ENCODE measurements at regions not wholly inside any gene's neighbourhood (a gene's known extent, or its start where the extent isn't known, plus 50 kb on each side); places are given as distances from the start of the nearest gene placed in this dataset.

DNA sequence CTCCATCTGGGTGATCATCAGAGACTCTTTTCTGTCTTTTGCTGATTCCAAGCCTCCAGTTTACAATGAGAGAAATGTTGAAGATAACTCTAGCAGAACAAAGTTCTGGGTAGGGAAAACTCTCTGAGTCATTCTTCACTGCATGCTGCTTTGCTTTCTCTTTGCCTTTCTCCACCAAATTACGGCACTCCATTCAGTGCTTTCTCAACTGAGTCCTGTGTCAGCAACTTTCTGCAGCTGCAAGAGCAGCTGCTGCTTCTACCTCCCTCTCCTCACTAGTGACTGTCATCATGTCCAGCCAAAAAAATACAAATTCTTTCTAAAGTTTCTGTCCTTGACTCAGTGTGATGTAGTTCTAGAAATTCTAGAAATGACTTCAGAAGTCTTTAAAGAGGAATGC lies 953.8 kb downstream of the IGSF11 start:
- Histone ChIP-seq H3K9me3 (no peaks in the 10 kb centered on the region), H3K27me3 (ENCODE audit: low read depth) (no peaks in the 10 kb centered on the region), H3K36me3 (no peaks in the 10 kb centered on the region), H3K4me3 (no peak overlapping the region), H3K4me1 (no peaks in the 10 kb centered on the region), H3K27ac (no peak overlapping the region)
- TF ChIP-seq, protein P1, sequence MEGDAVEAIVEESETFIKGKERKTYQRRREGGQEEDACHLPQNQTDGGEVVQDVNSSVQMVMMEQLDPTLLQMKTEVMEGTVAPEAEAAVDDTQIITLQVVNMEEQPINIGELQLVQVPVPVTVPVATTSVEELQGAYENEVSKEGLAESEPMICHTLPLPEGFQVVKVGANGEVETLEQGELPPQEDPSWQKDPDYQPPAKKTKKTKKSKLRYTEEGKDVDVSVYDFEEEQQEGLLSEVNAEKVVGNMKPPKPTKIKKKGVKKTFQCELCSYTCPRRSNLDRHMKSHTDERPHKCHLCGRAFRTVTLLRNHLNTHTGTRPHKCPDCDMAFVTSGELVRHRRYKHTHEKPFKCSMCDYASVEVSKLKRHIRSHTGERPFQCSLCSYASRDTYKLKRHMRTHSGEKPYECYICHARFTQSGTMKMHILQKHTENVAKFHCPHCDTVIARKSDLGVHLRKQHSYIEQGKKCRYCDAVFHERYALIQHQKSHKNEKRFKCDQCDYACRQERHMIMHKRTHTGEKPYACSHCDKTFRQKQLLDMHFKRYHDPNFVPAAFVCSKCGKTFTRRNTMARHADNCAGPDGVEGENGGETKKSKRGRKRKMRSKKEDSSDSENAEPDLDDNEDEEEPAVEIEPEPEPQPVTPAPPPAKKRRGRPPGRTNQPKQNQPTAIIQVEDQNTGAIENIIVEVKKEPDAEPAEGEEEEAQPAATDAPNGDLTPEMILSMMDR (IDR thresholded peaks at IDR 0.05), result no peak
- DNase-seq (no peak), ATAC-seq (no peak)
- intact Hi-C loops (cut with DNase I), result no loop called here

DNA sequence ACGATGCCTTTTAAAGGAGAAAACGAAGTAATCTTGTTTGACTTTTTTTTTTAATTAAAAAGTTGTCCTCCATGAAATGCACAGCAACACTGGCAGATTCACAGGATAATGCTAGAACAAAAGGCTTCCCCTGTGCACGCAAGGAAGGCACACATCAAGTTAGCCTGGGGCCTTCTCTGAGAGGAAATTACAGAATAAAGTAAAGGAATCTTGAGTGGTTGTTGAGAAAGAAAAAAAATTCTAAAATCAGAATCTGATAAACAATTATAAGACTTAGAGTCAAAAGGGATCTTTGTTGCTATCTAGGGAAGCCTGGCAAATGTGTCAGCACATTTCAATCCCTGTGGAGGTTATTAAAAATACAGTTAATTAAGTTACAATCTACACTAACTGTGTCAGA lies 946.0 kb downstream of the IGSF11 start:
- H3K4me1 ChIP-seq, result no peaks in the 10 kb centered on the region
- no peaks in the 10 kb centered on the region for H3K36me3 ChIP-seq
- DNase-seq, result no peak
- H3K27ac ChIP-seq, result no peak overlapping the region
- intact Hi-C loops (cut with DNase I), result no loop called here
- TF ChIP-seq, protein P1 (IDR thresholded peaks at IDR 0.05), result no peak
- H3K9me3 ChIP-seq, result no peaks in the 10 kb centered on the region
- no peaks in the 10 kb centered on the region for H3K27me3 ChIP-seq (ENCODE audit: low read depth)
- no peak overlapping the region for H3K4me3 ChIP-seq
- ATAC-seq, result no peak

DNA sequence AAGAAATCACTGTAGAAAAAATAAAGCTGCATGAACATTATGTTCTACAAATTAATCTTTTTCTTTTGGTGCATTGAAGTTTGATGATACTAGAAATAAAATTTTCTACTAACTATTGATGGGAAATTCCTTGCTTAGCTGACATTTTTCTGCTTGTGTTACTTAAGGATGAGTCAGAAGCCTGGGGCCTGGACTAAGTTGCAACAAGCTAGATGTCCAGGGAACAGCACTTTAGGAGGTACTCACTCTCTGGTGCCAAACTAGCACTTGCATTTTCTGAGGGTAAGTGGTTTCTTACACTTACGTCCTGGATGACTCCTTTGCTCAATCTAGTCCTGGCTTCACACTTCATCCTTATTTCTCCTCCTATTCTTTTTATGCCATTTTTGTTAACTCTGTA lies 945.1 kb downstream of the IGSF11 start:
- intact Hi-C loops (cut with DNase I), result no loop called here
- Histone ChIP-seq H3K36me3 (no peaks in the 10 kb centered on the region), H3K9me3 (no peaks in the 10 kb centered on the region), H3K4me3 (no peak overlapping the region), H3K27me3 (ENCODE audit: low read depth) (no peaks in the 10 kb centered on the region), H3K4me1 (no peaks in the 10 kb centered on the region), H3K27ac (no peak overlapping the region)
- ATAC-seq (no peak), DNase-seq (no peak)
- TF ChIP-seq, protein P1 (IDR thresholded peaks at IDR 0.05), result no peak

DNA sequence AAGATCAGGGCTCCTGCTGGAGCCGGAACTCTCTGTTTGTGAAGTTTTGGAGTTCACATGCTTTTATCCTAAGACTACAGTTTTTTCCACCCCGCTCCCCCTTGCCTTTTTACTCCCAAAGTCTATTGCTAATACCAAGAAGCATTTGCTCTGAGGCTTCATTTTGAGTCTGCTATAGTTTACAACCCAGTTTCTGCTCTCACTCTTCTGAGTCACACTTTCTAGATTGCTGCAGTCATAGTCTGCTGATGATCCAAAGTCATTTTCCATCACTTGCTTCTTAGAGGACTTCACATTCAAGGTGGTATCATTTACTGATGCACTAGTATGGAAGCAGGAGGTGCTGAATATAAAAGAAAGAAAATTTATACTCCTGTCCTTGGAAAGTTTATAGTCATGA lies 937.4 kb downstream of the IGSF11 start:
- intact Hi-C loops (cut with DNase I), result no loop called here
- no peaks in the 10 kb centered on the region for H3K36me3 ChIP-seq
- H3K4me1 ChIP-seq, result no peaks in the 10 kb centered on the region
- no peaks in the 10 kb centered on the region for H3K27me3 ChIP-seq (ENCODE audit: low read depth)
- ATAC-seq (no peak), DNase-seq (no peak)
- H3K27ac ChIP-seq, result no peak overlapping the region
- H3K9me3 ChIP-seq, result no peaks in the 10 kb centered on the region
- TF ChIP-seq, protein P1 (IDR thresholded peaks at IDR 0.05), result no peak
- no peak overlapping the region for H3K4me3 ChIP-seq

GRCh38 chr3:118097660-118098059 lies 937.0 kb downstream of the IGSF11 start:
- Histone ChIP-seq H3K9me3 (no peaks in the 10 kb centered on the region), H3K27me3 (ENCODE audit: low read depth) (no peaks in the 10 kb centered on the region), H3K36me3 (no peaks in the 10 kb centered on the region), H3K4me1 (no peaks in the 10 kb centered on the region), H3K27ac (no peak overlapping the region), H3K4me3 (no peak overlapping the region)
- TF ChIP-seq, protein P1 (IDR thresholded peaks at IDR 0.05), result no peak
- no peak for ATAC-seq
- DNase-seq, result no peak
- intact Hi-C loops (cut with DNase I), result no loop called here

GRCh38 chr3:118098827-118099226 lies 935.8 kb downstream of the IGSF11 start:
- intact Hi-C loops (cut with DNase I), result no loop called here
- H3K36me3 ChIP-seq, result no peaks in the 10 kb centered on the region
- no peak overlapping the region for H3K27ac ChIP-seq
- H3K9me3 ChIP-seq, result no peaks in the 10 kb centered on the region
- H3K27me3 ChIP-seq (ENCODE audit: low read depth), result no peaks in the 10 kb centered on the region
- ATAC-seq (no peak), DNase-seq (no peak)
- H3K4me3 ChIP-seq, result no peak overlapping the region
- no peaks in the 10 kb centered on the region for H3K4me1 ChIP-seq
- TF ChIP-seq, protein P1 (IDR thresholded peaks at IDR 0.05), result no peak

Data from lower lobe of right lung (tissue), 2 donors.